ENCODE measurements at regions not wholly inside any gene's neighbourhood (a gene's known extent, or its start where the extent isn't known, plus 50 kb on each side); places are given as distances from the start of the nearest gene placed in this dataset.

DNA sequence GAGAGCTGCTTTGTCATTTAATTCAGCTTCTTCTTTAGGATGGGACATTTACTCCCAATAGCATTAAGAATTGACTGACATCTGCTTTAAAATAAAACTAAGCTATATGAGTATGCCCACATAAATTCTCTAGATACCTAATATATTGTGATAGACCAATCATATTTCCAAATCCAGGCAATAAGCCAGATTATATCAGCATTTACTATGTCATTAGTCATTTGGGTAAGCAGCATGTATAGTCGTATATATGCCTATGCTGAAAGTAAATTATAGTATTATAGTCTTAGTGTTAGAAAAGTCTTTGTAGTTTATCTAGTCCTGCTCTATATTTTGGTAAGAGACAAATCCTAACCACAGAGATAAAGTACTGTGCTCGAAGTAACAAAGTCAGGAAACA lies 958.1 kb downstream of the KCNJ2 start:
- H2BK5ac ChIP-seq (ENCODE audit: low read depth, low read length, poor library complexity, severe bottlenecking) = no peak overlapping the region
- DNase-seq (no peak), ATAC-seq (ENCODE audit: low read depth) (no peak)
- no peaks in the 10 kb centered on the region for H3K27me3 ChIP-seq (ENCODE audit: control insufficient read depth, insufficient read depth, low read length)
- dilution Hi-C loops (cut with HindIII; ENCODE audit: low sequenced_read_pairs, unreplicated experiment) = no loop called here
- no peak overlapping the region for H3K4me3 ChIP-seq (ENCODE audit: insufficient read depth, low read depth, low read length)
- no peak overlapping the region for H2AK5ac ChIP-seq (ENCODE audit: low read depth, low read length)
- no peak overlapping the region for H2BK15ac ChIP-seq (ENCODE audit: low read depth, low read length)
- H3K23ac ChIP-seq (ENCODE audit: low read depth, low read length) = no peak overlapping the region
- H2AFZ ChIP-seq (replicated peaks; ENCODE audit: low read length, poor library complexity) = no peak overlapping the region
- BruUV-seq (replicated peaks) = no TSS peak
- H3K4me1 ChIP-seq (ENCODE audit: control insufficient read depth, insufficient read depth, low read length) = no peaks in the 10 kb centered on the region
- no peaks in the 10 kb centered on the region for H3K36me3 ChIP-seq (ENCODE audit: control insufficient read depth, insufficient read depth, low read length)
- H3K79me1 ChIP-seq (ENCODE audit: low read depth in 1 of 2, low read length in 2 of 2) = no peaks in the 10 kb centered on the region
- in situ Hi-C loops (cut with MboI; ENCODE audit: low sequenced_read_pairs) = no loop called here
- no peaks in the 10 kb centered on the region for H3K9me1 ChIP-seq (ENCODE audit: insufficient read depth, low read length)
- no CpG with 5 or more reads among the region's 2 CpGs for WGBS, 2 experiments (ENCODE audit: extremely low coverage in 2 of 2, insufficient read length in 1 of 2)
- no peak overlapping the region for H3K9ac ChIP-seq (ENCODE audit: low read depth, low read length)
- H3K4me2 ChIP-seq (ENCODE audit: low read depth, low read length) = no peak overlapping the region
- H4K20me1 ChIP-seq (ENCODE audit: insufficient read depth, low read length) = no peaks in the 10 kb centered on the region
- no peak overlapping the region for H2BK20ac ChIP-seq (ENCODE audit: low read depth, low read length)
- CTCF ChIA-PET = no interaction called here
- H4K91ac ChIP-seq (ENCODE audit: insufficient read depth, low read depth, low read length) = no peak overlapping the region
- no peak overlapping the region for H3K4ac ChIP-seq (ENCODE audit: low read depth, low read length)
- no peak overlapping the region for H3K27ac ChIP-seq (ENCODE audit: insufficient read depth, low read length)
- POLR2A ChIA-PET (ENCODE audit: unreplicated experiment) = no interaction called here
- no peak overlapping the region for H3K18ac ChIP-seq (ENCODE audit: low read depth, low read length)
- no peaks in the 10 kb centered on the region for H3K9me3 ChIP-seq (ENCODE audit: control insufficient read depth, insufficient read depth, low read length)
- H2BK120ac ChIP-seq (ENCODE audit: low read depth, low read length) = no peak overlapping the region
- TF ChIP-seq MXI1 (IDR thresholded peaks at IDR 0.05; ENCODE audit: borderline replicate concordance, low read depth, low read length) (no peak), FOS (IDR thresholded peaks at IDR 0.05; ENCODE audit: low read depth, low read length) (no peak), CEBPB (IDR thresholded peaks at IDR 0.05; ENCODE audit: low read depth, low read length) (no peak), POLR2A (IDR thresholded peaks at IDR 0.05; ENCODE audit: low read depth, low read length) (no peak), RAD21 (IDR thresholded peaks at IDR 0.05; ENCODE audit: low read length) (no peak), RCOR1 (IDR thresholded peaks at IDR 0.05; ENCODE audit: insufficient replicate concordance, low read length) (no peak), BHLHE40 (IDR thresholded peaks at IDR 0.05; ENCODE audit: low read depth, low read length) (no peak)
- TF ChIP-seq, protein P1, sequence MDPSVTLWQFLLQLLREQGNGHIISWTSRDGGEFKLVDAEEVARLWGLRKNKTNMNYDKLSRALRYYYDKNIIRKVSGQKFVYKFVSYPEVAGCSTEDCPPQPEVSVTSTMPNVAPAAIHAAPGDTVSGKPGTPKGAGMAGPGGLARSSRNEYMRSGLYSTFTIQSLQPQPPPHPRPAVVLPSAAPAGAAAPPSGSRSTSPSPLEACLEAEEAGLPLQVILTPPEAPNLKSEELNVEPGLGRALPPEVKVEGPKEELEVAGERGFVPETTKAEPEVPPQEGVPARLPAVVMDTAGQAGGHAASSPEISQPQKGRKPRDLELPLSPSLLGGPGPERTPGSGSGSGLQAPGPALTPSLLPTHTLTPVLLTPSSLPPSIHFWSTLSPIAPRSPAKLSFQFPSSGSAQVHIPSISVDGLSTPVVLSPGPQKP (IDR thresholded peaks at IDR 0.05; ENCODE audit: borderline replicate concordance, low read depth, low read length) = no peak
- TF ChIP-seq, protein P2, sequence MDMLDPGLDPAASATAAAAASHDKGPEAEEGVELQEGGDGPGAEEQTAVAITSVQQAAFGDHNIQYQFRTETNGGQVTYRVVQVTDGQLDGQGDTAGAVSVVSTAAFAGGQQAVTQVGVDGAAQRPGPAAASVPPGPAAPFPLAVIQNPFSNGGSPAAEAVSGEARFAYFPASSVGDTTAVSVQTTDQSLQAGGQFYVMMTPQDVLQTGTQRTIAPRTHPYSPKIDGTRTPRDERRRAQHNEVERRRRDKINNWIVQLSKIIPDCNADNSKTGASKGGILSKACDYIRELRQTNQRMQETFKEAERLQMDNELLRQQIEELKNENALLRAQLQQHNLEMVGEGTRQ (IDR thresholded peaks at IDR 0.05; ENCODE audit: low read depth, low read length) = no peak
- intact Hi-C loops (cut with micrococcal nuclease) = no loop called here
- H4K5ac ChIP-seq (ENCODE audit: low read depth, low read length) = no peak overlapping the region
- H3K14ac ChIP-seq (replicated peaks; ENCODE audit: low read depth, low read length) = no peak overlapping the region
- no peak overlapping the region for H4K8ac ChIP-seq (ENCODE audit: low read depth in 2 of 2, low read length in 2 of 2)
- H3K56ac ChIP-seq (ENCODE audit: extremely low read depth, insufficient read depth, low read length) = no peak overlapping the region
- H2AK9ac ChIP-seq (replicated peaks; ENCODE audit: low read depth, low read length, poor library complexity) = no peak overlapping the region

Data from IMR-90 (cell line).